Natural killer cell (primary cell): ENCODE measurements at regions not wholly inside any gene's neighbourhood (a gene's known extent, or its start where the extent isn't known, plus 50 kb on each side); places are given as distances from the start of the nearest gene placed in this dataset.

Experiments used
- ATAC-seq, 3 donors: fragments of 150-1000 bp in 2 of 3; fragments of 200-7000 bp in 1 of 3; cut with Tn5 transposase; 1 replicate in 1 of 3; 2 replicates in 2 of 3; pipeline ENCODE4 v1.10.0; 2021; ENCODE audit warnings: mild to moderate bottlenecking in 2 of 3, moderate library complexity in 2 of 3
- DNase-seq, 2 donors: peaks; one replicate each; pipeline versions ENCODE4 v3.0.0 to v3.0.0-alpha.2; 2013 to 2021; ENCODE audit warnings: mixed read lengths in 1 of 2
- H3K27ac ChIP-seq: one replicate; pipeline ENCODE4 v1.5.1; 2013; ENCODE audit warnings: mild to moderate bottlenecking, low read length
- H3K27me3 ChIP-seq: one replicate; pipeline ENCODE4 v1.6.1; 2013; ENCODE audit warnings: low read length; ENCODE audit not compliant: control insufficient read depth, insufficient read depth
- H3K36me3 ChIP-seq: one replicate; pipeline ENCODE4 v1.6.1; 2013; ENCODE audit warnings: low read length; ENCODE audit not compliant: control insufficient read depth, insufficient read depth
- H3K4me1 ChIP-seq: one replicate; pipeline ENCODE4 v1.6.1; 2013; ENCODE audit warnings: low read length; ENCODE audit not compliant: control insufficient read depth, insufficient read depth
- H3K4me3 ChIP-seq: one replicate; pipeline ENCODE4 v1.5.1; 2013; ENCODE audit warnings: low read length
- H3K9me3 ChIP-seq: one replicate; pipeline ENCODE4 v1.6.1; 2013; ENCODE audit warnings: low read length; ENCODE audit not compliant: control insufficient read depth, insufficient read depth
- H3K27ac Mint-ChIP-seq, 2 donors: one replicate each; pipeline ENCODE4 v1.8.0; 2022; ENCODE audit warnings: mild to moderate bottlenecking in 2 of 2, mixed read lengths in 2 of 2, moderate library complexity in 1 of 2
- H3K27me3 Mint-ChIP-seq, 2 donors: one replicate each; pipeline ENCODE4 v1.8.0; 2022; ENCODE audit warnings: low read depth in 2 of 2, mixed read lengths in 2 of 2
- H3K36me3 Mint-ChIP-seq: one replicate; pipeline ENCODE4 v1.8.0; 2022; ENCODE audit warnings: mixed read lengths
- H3K4me1 Mint-ChIP-seq, 2 donors: one replicate each; pipeline ENCODE4 v1.8.0; 2022; ENCODE audit warnings: mixed read lengths in 2 of 2
- H3K4me3 Mint-ChIP-seq: one replicate; pipeline ENCODE4 v1.8.0; 2022; ENCODE audit warnings: mild to moderate bottlenecking, moderate library complexity, mixed read lengths
- H3K9me3 Mint-ChIP-seq, 2 donors: one replicate each; pipeline ENCODE4 v1.8.0; 2022; ENCODE audit warnings: mixed read lengths in 2 of 2
- CTCF ChIP-seq: fragments of 200-600 bp; IDR thresholded peaks from one replicate; pipeline ENCODE4 v1.8.0; 2022; ENCODE audit warnings: antibody characterized with exemption
- WGBS: methylation state at CpG from one replicate; pipeline ENCODE4 v1.1.7; 2013; ENCODE audit warnings: missing lambda C conversion rate; ENCODE audit not compliant: insufficient coverage; 5-methylcytosine and 5-hydroxymethylcytosine counted together
- intact Hi-C: fragments of 100-400 bp; cut with micrococcal nuclease; formaldehyde crosslinking; loops from one replicate; pipeline ENCODE4 v1.14.2; 2022

DNA sequence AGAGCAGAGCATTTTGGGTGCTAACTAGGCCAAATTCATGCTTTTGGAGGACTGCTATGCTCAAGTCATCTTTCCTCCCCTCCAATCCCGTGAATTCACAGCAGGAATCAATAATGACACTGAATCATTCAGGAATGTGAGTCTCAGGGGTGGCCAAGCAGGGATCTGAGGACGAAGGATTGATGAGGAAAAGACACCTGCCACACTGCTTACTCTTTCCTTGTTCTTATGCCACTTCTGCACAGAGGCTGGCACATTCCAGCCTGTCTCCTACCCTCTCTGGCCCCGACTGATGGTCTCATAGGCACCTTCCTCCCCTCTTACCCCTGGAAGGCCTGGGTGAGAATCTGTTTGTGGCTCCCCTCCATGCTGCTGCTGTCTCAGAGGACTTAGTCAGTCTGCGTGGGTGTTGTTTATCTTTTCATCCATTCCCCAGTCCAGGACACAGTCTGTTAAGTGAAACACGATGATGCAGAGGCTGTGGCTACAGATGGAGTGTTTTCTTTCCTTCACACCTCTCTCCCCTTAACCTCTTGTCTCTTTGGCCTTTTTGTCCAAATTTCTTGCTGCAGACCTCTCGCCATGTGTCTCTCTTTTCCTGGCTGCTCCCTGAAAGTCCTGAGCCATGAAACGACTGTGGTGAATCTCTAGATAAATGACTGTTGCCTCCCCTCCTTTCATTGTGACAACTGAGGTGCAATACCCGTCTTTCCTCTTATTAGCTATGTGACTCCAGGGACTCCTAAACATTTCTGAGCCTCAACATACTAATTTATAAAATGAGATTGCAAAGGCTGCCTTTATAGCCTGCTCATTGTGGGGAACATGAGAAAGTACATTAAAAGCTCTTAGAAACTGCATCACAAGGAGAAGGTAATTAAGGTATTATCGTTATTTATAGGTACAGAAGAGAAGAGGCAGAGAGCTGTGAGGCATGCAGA lies 86.9 kb downstream of the RDH14 start:
- 76% methylated on average over 9 of the region's 9 CpGs for WGBS
- DNase-seq (no peak), ATAC-seq (no peak)
- Mint-ChIP-seq H3K9me3 (no peaks in the 10 kb centered on the region), H3K27me3 (peaks cover 8 to 11% of the 10 kb centered on the region in 2 donors), H3K27ac (no peak overlapping the region), H3K4me1 (no peaks in the 10 kb centered on the region), H3K4me3 (no peak overlapping the region), H3K36me3 (no peaks in the 10 kb centered on the region)
- no peak for TF ChIP-seq CTCF
- no peaks in the 10 kb centered on the region for H3K36me3 ChIP-seq
- no peak overlapping the region for H3K27ac ChIP-seq
- no peaks in the 10 kb centered on the region for H3K4me1 ChIP-seq
- no peaks in the 10 kb centered on the region for H3K27me3 ChIP-seq
- no peaks in the 10 kb centered on the region for H3K9me3 ChIP-seq
- intact Hi-C loops: no loop called here
- H3K4me3 ChIP-seq: no peak overlapping the region

- Histone ChIP-seq H3K4me1 (no peaks in the 10 kb centered on the region), H3K27ac (no peak overlapping the region), H3K9me3 (no peaks in the 10 kb centered on the region), H3K27me3 (no peaks in the 10 kb centered on the region), H3K36me3 (no peaks in the 10 kb centered on the region), H3K4me3 (no peak overlapping the region)
- intact Hi-C loops: no loop called here
- Mint-ChIP-seq H3K4me3 (no peak overlapping the region), H3K4me1 (no peaks in the 10 kb centered on the region), H3K36me3 (no peaks in the 10 kb centered on the region), H3K27me3 (peaks cover 0 to 7% of the 10 kb centered on the region in 2 donors), H3K9me3 (no peaks in the 10 kb centered on the region), H3K27ac (no peak overlapping the region)
- no peak for DNase-seq
- no peak for ATAC-seq
- TF ChIP-seq CTCF: no peak
- WGBS: 82% methylated on average over 4 of the region's 5 CpGs
Observed at GRCh38 chr2:18467749-18468360, 92.6 kb downstream of the RDH14 start.

DNA sequence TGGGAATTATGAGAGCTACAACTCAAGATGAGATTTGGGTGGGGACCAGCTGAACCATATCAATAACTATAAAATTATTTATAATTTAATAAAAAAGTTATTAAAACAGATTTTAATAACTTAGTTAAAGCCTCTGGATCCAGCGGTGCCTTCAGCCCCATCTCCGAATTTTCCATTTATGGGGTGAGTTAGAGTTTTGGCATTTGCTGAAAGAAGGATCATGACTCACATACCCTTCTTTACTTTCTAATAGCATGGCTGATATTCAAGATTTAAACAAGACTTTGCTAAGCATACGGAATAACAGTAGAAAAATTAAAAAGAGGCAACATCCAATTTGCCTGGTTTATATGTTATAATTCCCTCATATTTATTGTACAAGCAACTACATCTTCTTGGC lies 94.5 kb downstream of the RDH14 start:
- no peaks in the 10 kb centered on the region for H3K36me3 ChIP-seq
- no peak overlapping the region for H3K27ac Mint-ChIP-seq
- 100% methylated on average over 1 of the region's 3 CpGs for WGBS
- H3K27me3 Mint-ChIP-seq: peaks cover 0 to 5% of the 10 kb centered on the region in 2 donors
- intact Hi-C loops: no loop called here
- H3K9me3 Mint-ChIP-seq: peaks cover 0 to 2% of the 10 kb centered on the region in 2 donors
- no peak for TF ChIP-seq CTCF
- no peaks in the 10 kb centered on the region for H3K4me1 ChIP-seq
- DNase-seq: no peak
- H3K4me3 Mint-ChIP-seq: no peak overlapping the region
- no peak overlapping the region for H3K4me3 ChIP-seq
- no peaks in the 10 kb centered on the region for H3K4me1 Mint-ChIP-seq
- H3K27ac ChIP-seq: no peak overlapping the region
- no peak for ATAC-seq
- H3K9me3 ChIP-seq: no peaks in the 10 kb centered on the region
- no peaks in the 10 kb centered on the region for H3K27me3 ChIP-seq
- no peaks in the 10 kb centered on the region for H3K36me3 Mint-ChIP-seq
